Bronchial epithelial cell (primary cell): ENCODE measurements at regions not wholly inside any gene's neighbourhood (a gene's known extent, or its start where the extent isn't known, plus 50 kb on each side); places are given as distances from the start of the nearest gene placed in this dataset.

Experiments
- DNase-seq: peaks from one replicate; pipeline ENCODE4 v3.0.0-alpha.2; 2010; ENCODE audit warnings: low read depth
- FAIRE-seq: peaks from 2 replicates; lab custom pipeline; 2011; peaks lifted over from hg19 to GRCh38; lab: Jason Lieb, UNC
- H3K27me3 ChIP-seq: 2 replicates; pipeline ENCODE4 v1.5.1; 2011; ENCODE audit warnings: low read length; ENCODE audit not compliant: control insufficient read depth, insufficient read depth
- H3K36me3 ChIP-seq: 2 replicates; pipeline ENCODE4 v1.5.1; 2011; ENCODE audit warnings: low read length; ENCODE audit not compliant: control insufficient read depth, insufficient read depth
- H3K4me3 ChIP-seq: 2 replicates; pipeline ENCODE4 v1.5.1; 2011; ENCODE audit warnings: mild to moderate bottlenecking, low read depth, low read length, control low read depth
- TF ChIP-seq, protein P1 (sequence below): IDR thresholded peaks from 2 replicates; pipeline ENCODE4 v1.5.1; 2011; ENCODE audit warnings: mild to moderate bottlenecking, moderate library complexity, low read length, control low read depth, inconsistent platforms; ENCODE audit not compliant: insufficient read depth, severe bottlenecking

DNA sequence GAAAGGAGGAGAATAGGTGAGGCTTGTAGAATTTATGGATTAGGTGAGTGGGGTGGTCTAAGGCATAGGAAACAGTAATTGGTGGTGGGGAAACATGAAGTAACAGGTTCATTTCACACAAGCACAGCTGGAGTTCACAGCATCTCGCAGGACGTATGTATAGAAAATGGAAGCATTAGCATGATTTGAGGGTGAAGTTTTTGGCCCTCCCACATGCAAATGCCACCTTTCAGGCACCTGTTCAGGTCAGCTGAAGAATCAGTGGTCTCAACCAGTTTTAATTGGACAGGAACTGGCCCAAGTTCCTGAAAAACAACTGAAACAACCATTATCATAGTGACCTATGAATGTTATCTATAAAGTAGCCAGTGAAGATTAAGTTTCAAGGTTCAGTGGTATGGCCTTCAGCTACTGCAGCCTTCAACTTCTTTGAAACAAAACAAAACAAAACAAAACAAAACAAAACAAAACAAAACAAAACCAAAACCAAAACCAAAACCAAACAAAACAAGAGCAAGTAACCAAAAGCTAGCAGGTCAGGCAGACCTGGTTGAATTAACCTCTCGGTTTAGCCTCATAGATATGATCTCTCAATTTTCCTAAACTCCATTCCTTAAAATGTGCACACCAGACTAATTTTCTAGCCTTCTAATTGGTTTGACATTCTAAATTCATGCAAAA is 102.1 kb upstream of the SPHKAP start:
- DNase-seq (no peak), FAIRE-seq (no peak)
- H3K4me3 ChIP-seq = no peak overlapping the region
- TF ChIP-seq, protein P1, sequence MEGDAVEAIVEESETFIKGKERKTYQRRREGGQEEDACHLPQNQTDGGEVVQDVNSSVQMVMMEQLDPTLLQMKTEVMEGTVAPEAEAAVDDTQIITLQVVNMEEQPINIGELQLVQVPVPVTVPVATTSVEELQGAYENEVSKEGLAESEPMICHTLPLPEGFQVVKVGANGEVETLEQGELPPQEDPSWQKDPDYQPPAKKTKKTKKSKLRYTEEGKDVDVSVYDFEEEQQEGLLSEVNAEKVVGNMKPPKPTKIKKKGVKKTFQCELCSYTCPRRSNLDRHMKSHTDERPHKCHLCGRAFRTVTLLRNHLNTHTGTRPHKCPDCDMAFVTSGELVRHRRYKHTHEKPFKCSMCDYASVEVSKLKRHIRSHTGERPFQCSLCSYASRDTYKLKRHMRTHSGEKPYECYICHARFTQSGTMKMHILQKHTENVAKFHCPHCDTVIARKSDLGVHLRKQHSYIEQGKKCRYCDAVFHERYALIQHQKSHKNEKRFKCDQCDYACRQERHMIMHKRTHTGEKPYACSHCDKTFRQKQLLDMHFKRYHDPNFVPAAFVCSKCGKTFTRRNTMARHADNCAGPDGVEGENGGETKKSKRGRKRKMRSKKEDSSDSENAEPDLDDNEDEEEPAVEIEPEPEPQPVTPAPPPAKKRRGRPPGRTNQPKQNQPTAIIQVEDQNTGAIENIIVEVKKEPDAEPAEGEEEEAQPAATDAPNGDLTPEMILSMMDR = no peak
- no peaks in the 10 kb centered on the region for H3K36me3 ChIP-seq
- no peaks in the 10 kb centered on the region for H3K27me3 ChIP-seq

DNA sequence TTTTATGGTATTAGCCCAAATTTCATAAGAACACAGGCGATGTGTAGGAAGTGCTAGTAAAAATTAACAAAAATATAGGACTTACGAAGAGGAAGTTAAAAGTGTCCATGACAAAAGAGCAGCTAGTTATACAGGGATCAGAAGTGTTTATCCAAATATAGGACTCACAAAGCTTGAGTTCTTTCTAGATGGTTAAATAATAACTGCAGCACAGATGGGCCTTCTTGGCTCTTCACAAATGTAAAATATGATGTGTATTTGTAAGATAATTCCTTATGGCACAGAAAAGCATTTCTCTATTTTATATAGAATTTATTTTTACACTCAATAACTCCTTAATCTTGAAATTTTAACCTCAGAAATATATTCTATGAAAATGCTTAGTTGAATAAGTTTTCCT is 100.9 kb upstream of the SPHKAP start:
- no peak for FAIRE-seq
- TF ChIP-seq, protein P1 = no peak
- DNase-seq = no peak
- no peaks in the 10 kb centered on the region for H3K27me3 ChIP-seq
- no peaks in the 10 kb centered on the region for H3K36me3 ChIP-seq
- H3K4me3 ChIP-seq = no peak overlapping the region

DNA sequence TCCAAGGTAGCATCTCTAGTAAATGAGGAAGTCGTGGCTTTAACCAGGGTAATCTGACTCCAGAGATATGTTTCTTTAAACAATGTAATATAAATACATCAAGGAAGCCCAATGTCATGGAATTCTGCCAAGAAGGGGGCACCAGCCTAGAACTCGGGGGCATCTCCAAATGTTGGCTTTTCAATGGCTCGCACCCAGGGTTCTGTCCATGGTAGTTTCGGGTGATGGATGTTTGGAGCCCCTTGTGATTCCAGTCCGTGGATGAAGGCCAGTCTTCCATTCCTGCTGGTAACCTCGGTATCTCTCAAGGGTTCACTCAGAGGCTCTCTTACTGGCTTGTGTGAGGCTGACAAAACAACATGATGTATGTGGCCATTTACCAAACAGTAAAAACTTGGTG is 91.7 kb upstream of the SPHKAP start:
- FAIRE-seq = no peak

DNA sequence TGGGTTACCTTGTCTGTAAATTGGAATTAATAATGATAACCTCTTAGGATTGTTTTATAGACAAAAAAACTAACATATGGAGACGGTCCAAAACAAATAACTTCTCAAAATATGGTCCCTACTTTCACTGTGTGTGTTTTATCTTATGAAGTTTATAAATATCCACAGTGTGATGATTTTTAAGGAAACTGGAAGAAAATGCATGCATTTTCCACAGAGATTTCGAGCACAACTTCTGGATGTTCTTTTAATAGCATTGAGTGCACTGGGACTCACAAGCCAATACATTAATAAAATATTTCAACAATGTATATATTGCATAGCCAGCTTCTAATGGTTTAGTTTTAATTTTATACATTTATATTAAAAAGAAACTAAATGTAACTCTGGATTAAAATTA is 87.9 kb upstream of the SPHKAP start:
- Histone ChIP-seq H3K4me3 (no peak overlapping the region), H3K36me3 (no peaks in the 10 kb centered on the region), H3K27me3 (no peaks in the 10 kb centered on the region)
- DNase-seq (no peak), FAIRE-seq (no peak)
- TF ChIP-seq, protein P1 = no peak

More for the DNA sequence above, 91.7 kb upstream of the SPHKAP start:
- TF ChIP-seq, protein P1 = no peak
- no peak for DNase-seq
- no peaks in the 10 kb centered on the region for H3K36me3 ChIP-seq
- no peaks in the 10 kb centered on the region for H3K27me3 ChIP-seq
- no peak overlapping the region for H3K4me3 ChIP-seq

DNA sequence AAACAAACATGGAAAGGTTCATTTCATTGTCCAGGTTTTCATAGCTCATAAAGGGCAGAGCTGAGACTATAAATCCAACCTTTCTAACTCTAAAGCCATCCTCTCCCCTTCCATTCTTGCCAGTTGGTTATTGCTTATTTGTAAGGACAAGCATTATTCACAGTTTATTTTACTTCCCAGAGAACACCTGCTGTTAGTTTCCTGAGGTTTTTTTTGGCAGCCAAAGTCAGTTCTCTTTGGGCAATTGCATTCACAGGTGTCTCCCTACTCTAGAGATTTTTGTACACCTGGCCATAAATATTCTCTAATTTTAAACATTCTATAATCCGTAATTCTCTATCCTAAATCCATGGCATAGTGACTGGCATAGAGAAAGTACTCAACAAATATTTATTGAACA is 87.3 kb upstream of the SPHKAP start:
- Histone ChIP-seq H3K27me3 (no peaks in the 10 kb centered on the region), H3K36me3 (no peaks in the 10 kb centered on the region), H3K4me3 (no peak overlapping the region)
- DNase-seq = no peak
- no peak for FAIRE-seq
- TF ChIP-seq, protein P1 = no peak

DNA sequence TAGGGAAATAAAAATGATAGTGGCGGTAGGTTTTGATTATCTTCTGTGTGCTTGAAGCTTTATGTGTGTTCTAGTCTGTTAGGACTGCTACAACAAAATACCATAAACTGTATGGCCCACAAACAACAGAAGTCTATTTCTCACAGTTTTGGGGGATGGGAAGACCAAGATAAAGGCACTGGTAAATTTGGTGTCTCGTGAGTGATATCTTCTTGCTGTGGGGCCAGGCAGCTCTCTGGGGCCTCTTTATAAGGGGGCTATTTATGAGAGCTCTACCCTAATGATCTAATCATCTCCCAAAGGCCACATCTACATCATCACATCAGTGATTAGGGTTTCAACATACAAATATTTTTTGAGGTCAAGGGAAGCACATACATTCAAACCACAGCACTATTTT is 86.8 kb upstream of the SPHKAP start:
- no peak for FAIRE-seq
- no peak for DNase-seq
- no peaks in the 10 kb centered on the region for H3K27me3 ChIP-seq
- no peaks in the 10 kb centered on the region for H3K36me3 ChIP-seq
- TF ChIP-seq, protein P1 = no peak
- no peak overlapping the region for H3K4me3 ChIP-seq
